ENCODE measurements at regions not wholly inside any gene's neighbourhood (a gene's known extent, or its start where the extent isn't known, plus 50 kb on each side); places are given as distances from the start of the nearest gene placed in this dataset.

DNA sequence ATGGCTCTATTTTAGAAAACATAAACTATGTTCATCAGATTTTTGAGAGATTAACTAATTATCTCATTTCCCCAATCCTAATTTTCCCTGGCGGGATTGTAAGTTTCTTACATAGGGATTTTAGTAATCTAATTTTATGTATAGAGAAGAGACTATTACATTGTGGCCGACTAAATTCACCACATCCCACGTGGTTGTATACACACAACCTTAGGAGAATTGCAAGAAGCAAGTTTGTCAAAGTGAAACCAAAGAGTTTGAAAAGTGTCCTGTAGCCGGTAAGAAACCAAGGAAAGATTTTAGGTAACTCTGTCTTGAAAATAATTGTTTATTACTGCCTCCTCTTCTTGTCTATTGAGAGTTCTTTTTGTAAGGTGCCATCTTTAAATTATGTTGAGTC lies 550.6 kb downstream of the LTN1 start:
- no peaks in the 10 kb centered on the region for H3K36me3 ChIP-seq (ENCODE audit: control insufficient read depth in 1 of 2, insufficient read depth in 2 of 2, low read length in 2 of 2)
- H3K27ac ChIP-seq (ENCODE audit: low read length): no peak overlapping the region
- H3K9me3 ChIP-seq (ENCODE audit: control insufficient read depth in 1 of 2, low read length in 2 of 2): no peaks in the 10 kb centered on the region
- no peak overlapping the region for H3K4me3 ChIP-seq (ENCODE audit: low read depth in 1 of 2, low read length in 2 of 2)
- no peaks in the 10 kb centered on the region for H3K4me1 ChIP-seq (ENCODE audit: control insufficient read depth in 1 of 2, insufficient read depth in 2 of 2, low read length in 2 of 2)
- H3K27me3 ChIP-seq (ENCODE audit: low read depth, low read length): no peaks in the 10 kb centered on the region

DNA sequence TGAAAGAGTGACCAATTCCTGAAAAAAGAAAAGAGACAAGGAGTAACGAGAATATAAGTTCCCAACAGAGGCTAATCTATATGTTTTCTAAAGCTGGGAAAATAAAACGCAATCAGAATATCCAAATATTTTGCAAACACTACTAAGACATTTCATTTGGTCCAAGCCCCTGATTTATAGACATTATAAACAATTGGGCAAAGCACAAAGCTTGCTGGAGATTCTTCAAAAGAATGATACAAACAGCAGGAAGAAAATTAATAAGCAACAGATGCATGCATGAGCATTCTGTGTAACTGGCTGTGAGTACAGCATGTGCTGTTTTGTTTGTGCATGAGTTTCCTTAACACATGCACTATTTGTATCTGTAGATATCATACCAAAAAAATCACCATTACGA lies 552.9 kb downstream of the LTN1 start:
- Histone ChIP-seq H3K27ac (ENCODE audit: low read length) (no peak overlapping the region), H3K27me3 (ENCODE audit: low read depth, low read length) (no peaks in the 10 kb centered on the region), H3K9me3 (ENCODE audit: control insufficient read depth in 1 of 2, low read length in 2 of 2) (no peaks in the 10 kb centered on the region), H3K36me3 (ENCODE audit: control insufficient read depth in 1 of 2, insufficient read depth in 2 of 2, low read length in 2 of 2) (no peaks in the 10 kb centered on the region), H3K4me1 (ENCODE audit: control insufficient read depth in 1 of 2, insufficient read depth in 2 of 2, low read length in 2 of 2) (no peaks in the 10 kb centered on the region), H3K4me3 (ENCODE audit: low read depth in 1 of 2, low read length in 2 of 2) (no peak overlapping the region)

DNA sequence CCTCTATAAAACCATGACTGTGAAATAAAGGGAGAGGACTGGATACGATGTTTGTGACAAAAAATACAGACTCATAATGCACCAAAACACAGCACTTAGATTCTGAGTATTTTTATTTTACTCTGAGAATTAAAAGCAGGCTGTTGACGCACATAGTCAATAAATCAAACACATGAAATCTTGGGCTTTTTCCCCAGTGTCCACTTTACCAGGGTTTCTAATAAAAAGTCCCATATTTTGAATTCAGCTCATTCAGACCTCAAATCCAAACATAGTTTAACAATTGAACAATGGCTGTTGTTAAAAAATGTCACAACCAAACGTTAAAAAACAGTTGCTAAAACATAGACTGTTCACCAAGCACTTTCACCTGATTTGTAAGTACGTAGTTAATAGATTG lies 553.4 kb downstream of the LTN1 start:
- no peaks in the 10 kb centered on the region for H3K9me3 ChIP-seq (ENCODE audit: control insufficient read depth in 1 of 2, low read length in 2 of 2)
- H3K27me3 ChIP-seq (ENCODE audit: low read depth, low read length): no peaks in the 10 kb centered on the region
- H3K36me3 ChIP-seq (ENCODE audit: control insufficient read depth in 1 of 2, insufficient read depth in 2 of 2, low read length in 2 of 2): no peaks in the 10 kb centered on the region
- H3K4me1 ChIP-seq (ENCODE audit: control insufficient read depth in 1 of 2, insufficient read depth in 2 of 2, low read length in 2 of 2): no peaks in the 10 kb centered on the region
- H3K27ac ChIP-seq (ENCODE audit: low read length): no peak overlapping the region
- H3K4me3 ChIP-seq (ENCODE audit: low read depth in 1 of 2, low read length in 2 of 2): no peak overlapping the region

DNA sequence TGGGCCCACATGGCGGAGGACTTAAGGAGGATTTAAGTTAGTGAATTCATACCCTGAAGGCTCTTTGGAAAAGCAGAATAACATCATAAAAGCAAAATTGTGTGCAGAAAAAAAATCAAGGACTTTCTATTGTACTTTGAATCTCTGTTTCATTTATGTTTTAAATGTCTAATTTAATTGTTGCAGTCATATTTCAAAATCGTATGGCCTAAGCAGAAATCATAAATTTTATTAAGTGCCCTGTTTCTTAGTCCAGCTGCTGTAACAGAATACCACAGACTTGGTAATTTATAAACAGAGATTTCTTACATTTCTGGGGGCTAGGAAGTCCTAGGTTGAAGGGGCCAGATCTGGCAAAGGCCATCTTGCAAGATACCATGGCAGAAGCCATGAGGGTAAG lies 555.6 kb downstream of the LTN1 start:
- Histone ChIP-seq H3K27me3 (ENCODE audit: low read depth, low read length) (no peaks in the 10 kb centered on the region), H3K36me3 (ENCODE audit: control insufficient read depth in 1 of 2, insufficient read depth in 2 of 2, low read length in 2 of 2) (no peaks in the 10 kb centered on the region), H3K27ac (ENCODE audit: low read length) (no peak overlapping the region), H3K4me1 (ENCODE audit: control insufficient read depth in 1 of 2, insufficient read depth in 2 of 2, low read length in 2 of 2) (no peaks in the 10 kb centered on the region), H3K4me3 (ENCODE audit: low read depth in 1 of 2, low read length in 2 of 2) (no peak overlapping the region), H3K9me3 (ENCODE audit: control insufficient read depth in 1 of 2, low read length in 2 of 2) (no peaks in the 10 kb centered on the region)

DNA sequence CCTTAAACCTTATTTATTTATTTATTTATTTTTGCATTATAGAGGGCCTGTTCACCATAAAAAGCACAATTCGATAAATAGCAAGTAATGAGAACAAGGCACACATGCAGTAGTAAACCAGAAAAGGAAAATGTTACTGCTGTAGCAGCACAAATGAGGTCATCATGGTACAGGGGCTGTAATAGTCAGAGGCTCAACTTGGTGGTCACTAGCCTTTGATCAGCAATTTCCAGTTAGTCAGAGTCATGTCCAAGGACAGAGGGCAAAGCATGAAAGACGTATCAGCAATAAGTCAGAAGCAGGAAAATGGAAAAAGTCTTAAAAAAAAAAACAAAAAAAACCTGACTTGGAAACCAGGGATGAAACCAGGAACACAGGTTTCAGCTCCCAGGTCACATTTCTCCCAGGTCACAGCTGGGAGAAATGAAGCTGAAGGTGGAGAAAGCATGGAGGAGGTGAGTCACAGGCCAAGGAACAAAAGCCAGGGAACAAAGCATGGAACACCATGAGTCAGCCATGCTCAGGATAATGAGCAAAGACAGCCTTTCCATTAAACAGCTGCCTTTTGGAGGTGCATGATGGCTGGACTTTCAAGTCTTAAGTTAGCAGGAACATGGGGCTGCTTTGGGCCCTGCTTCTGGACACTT lies 556.3 kb downstream of the LTN1 start:
- H3K27me3 ChIP-seq (ENCODE audit: low read depth, low read length): no peaks in the 10 kb centered on the region
- H3K36me3 ChIP-seq (ENCODE audit: control insufficient read depth in 1 of 2, insufficient read depth in 2 of 2, low read length in 2 of 2): no peaks in the 10 kb centered on the region
- no peak overlapping the region for H3K27ac ChIP-seq (ENCODE audit: low read length)
- H3K4me3 ChIP-seq (ENCODE audit: low read depth in 1 of 2, low read length in 2 of 2): no peak overlapping the region
- H3K9me3 ChIP-seq (ENCODE audit: control insufficient read depth in 1 of 2, low read length in 2 of 2): no peaks in the 10 kb centered on the region
- H3K4me1 ChIP-seq (ENCODE audit: control insufficient read depth in 1 of 2, insufficient read depth in 2 of 2, low read length in 2 of 2): no peaks in the 10 kb centered on the region

DNA sequence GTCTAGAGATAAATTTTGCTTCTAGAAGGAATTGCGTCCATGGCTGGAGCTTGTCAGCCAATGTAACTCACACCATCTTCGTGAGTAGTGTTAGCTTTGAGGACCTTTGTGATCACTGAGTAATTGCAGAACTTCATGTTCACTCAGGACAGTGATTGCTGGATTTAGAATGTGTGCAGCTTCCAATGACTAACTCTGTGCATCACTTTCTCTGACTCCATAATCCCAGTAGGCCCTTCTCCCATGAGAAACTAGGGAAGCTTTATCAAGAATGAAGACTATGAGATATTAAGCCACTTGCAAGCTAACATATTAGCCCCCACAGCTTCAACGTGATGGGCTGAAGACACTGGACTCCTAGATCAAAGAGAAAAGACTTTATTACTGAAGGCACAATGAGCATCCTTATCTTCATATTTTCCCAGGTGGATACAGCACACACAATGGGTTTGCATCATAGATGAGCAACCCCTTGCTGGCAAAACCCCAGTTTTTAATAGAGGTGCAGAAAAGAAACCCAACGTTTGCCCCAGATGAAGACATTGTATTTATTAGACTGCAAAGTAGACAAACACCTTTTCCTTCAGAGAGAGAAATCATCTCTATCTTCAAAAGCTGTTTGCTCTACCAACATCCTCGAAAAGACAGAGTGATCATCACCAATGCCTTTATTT lies 561.0 kb downstream of the LTN1 start:
- Histone ChIP-seq H3K9me3 (ENCODE audit: control insufficient read depth in 1 of 2, low read length in 2 of 2) (no peaks in the 10 kb centered on the region), H3K36me3 (ENCODE audit: control insufficient read depth in 1 of 2, insufficient read depth in 2 of 2, low read length in 2 of 2) (no peaks in the 10 kb centered on the region), H3K4me3 (ENCODE audit: low read depth in 1 of 2, low read length in 2 of 2) (no peak overlapping the region), H3K27ac (ENCODE audit: low read length) (no peak overlapping the region), H3K27me3 (ENCODE audit: low read depth, low read length) (no peaks in the 10 kb centered on the region), H3K4me1 (ENCODE audit: control insufficient read depth in 1 of 2, insufficient read depth in 2 of 2, low read length in 2 of 2) (no peaks in the 10 kb centered on the region)

DNA sequence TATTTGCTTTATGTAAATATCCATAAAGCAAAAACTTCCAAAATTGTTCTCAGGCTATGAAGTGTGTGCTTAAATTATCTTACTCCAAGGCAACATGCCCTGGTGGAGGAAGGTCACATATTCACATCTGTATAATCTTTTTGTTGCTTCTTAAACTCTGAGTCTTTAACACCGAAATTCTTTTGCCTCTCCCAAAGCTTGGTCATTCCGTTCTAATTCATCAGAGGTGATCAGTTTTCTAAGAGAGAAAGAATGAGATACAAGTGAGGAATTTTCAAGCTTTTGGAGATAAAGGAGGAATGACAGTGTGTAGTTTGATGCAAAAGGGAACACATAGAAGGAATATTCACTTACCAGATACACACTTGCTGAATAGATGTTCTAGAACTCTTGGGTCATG lies 561.7 kb downstream of the LTN1 start:
- Histone ChIP-seq H3K27ac (ENCODE audit: low read length) (no peak overlapping the region), H3K4me1 (ENCODE audit: control insufficient read depth in 1 of 2, insufficient read depth in 2 of 2, low read length in 2 of 2) (no peaks in the 10 kb centered on the region), H3K9me3 (ENCODE audit: control insufficient read depth in 1 of 2, low read length in 2 of 2) (no peaks in the 10 kb centered on the region), H3K27me3 (ENCODE audit: low read depth, low read length) (no peaks in the 10 kb centered on the region), H3K4me3 (ENCODE audit: low read depth in 1 of 2, low read length in 2 of 2) (no peak overlapping the region), H3K36me3 (ENCODE audit: control insufficient read depth in 1 of 2, insufficient read depth in 2 of 2, low read length in 2 of 2) (no peaks in the 10 kb centered on the region)

DNA sequence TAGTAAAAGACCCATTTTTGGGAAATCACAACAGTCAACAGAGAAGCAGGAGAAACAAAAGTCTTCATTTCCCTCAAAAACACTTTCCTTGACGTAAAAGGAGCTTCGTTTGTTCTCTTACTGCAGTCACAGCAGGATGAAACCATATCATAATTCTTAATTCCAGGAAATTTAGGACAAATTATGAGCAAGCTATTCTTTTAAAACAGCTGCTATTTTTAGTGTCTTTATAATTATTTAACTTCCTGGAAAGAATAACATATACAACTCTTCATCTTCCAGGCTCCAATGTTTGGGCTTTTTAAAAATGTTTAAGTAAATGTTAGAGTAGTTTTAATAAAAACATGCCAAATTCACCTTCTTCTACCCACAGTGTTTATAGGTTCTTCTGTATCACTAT lies 563.5 kb downstream of the LTN1 start:
- no peaks in the 10 kb centered on the region for H3K36me3 ChIP-seq (ENCODE audit: control insufficient read depth in 1 of 2, insufficient read depth in 2 of 2, low read length in 2 of 2)
- H3K27me3 ChIP-seq (ENCODE audit: low read depth, low read length): no peaks in the 10 kb centered on the region
- no peak overlapping the region for H3K4me3 ChIP-seq (ENCODE audit: low read depth in 1 of 2, low read length in 2 of 2)
- H3K4me1 ChIP-seq (ENCODE audit: control insufficient read depth in 1 of 2, insufficient read depth in 2 of 2, low read length in 2 of 2): no peaks in the 10 kb centered on the region
- no peak overlapping the region for H3K27ac ChIP-seq (ENCODE audit: low read length)
- H3K9me3 ChIP-seq (ENCODE audit: control insufficient read depth in 1 of 2, low read length in 2 of 2): no peaks in the 10 kb centered on the region

DNA sequence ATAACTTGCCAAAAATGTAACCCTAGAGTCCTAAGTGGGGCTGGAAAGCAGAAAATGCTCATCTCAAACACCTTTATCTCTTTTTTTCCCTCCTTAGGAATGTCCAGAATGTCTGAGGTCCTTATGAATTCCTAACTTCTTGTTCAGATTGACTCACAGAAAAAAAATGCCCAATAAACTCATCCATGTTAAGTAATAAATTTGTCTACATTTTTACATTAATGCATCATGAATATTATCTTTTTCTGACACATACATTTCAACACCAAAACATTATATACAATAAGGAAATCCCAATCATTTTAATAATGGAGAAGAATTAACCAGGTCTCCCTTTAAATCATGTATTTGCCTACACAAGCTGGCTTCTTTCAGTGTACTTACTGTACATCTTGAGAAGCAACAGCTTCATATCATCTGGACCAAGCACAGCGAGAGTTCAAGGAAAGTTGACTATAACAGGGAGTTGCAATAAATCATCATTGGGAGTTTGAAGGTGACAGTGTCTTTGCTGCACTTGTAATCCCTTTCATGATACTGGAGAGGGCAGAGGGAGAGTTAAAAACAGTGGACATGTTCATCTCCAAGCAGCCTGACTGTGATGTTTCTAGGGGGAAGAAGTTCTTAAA lies 565.2 kb downstream of the LTN1 start:
- H3K4me3 ChIP-seq (ENCODE audit: low read depth in 1 of 2, low read length in 2 of 2): no peak overlapping the region
- no peak overlapping the region for H3K27ac ChIP-seq (ENCODE audit: low read length)

DNA sequence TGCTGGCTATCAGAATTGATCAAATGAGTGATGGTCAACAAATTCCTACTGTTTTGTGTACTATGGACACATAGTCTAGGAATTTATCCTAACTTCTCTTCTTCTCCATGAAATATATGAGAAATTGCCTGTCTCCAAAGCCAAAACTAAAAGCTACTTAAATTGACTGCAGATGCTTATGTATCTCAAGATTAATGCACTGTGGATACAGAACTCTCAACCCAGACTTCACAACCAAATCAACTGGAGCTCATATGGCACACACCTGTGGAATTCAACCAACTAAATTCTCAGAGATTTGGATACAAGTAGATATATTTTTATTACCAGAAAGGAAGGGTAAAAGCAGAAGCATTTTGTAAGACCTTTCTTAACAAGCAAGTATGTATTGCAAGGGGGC lies 566.1 kb downstream of the LTN1 start:
- no peaks in the 10 kb centered on the region for H3K4me1 ChIP-seq (ENCODE audit: control insufficient read depth in 1 of 2, insufficient read depth in 2 of 2, low read length in 2 of 2)
- H3K9me3 ChIP-seq (ENCODE audit: control insufficient read depth in 1 of 2, low read length in 2 of 2): no peaks in the 10 kb centered on the region
- H3K27ac ChIP-seq (ENCODE audit: low read length): no peak overlapping the region
- H3K27me3 ChIP-seq (ENCODE audit: low read depth, low read length): no peaks in the 10 kb centered on the region
- no peaks in the 10 kb centered on the region for H3K36me3 ChIP-seq (ENCODE audit: control insufficient read depth in 1 of 2, insufficient read depth in 2 of 2, low read length in 2 of 2)
- no peak overlapping the region for H3K4me3 ChIP-seq (ENCODE audit: low read depth in 1 of 2, low read length in 2 of 2)

More for the DNA sequence above, 565.2 kb downstream of the LTN1 start:
- no peaks in the 10 kb centered on the region for H3K36me3 ChIP-seq (ENCODE audit: control insufficient read depth in 1 of 2, insufficient read depth in 2 of 2, low read length in 2 of 2)
- no peaks in the 10 kb centered on the region for H3K27me3 ChIP-seq (ENCODE audit: low read depth, low read length)
- no peaks in the 10 kb centered on the region for H3K9me3 ChIP-seq (ENCODE audit: control insufficient read depth in 1 of 2, low read length in 2 of 2)
- H3K4me1 ChIP-seq (ENCODE audit: control insufficient read depth in 1 of 2, insufficient read depth in 2 of 2, low read length in 2 of 2): no peaks in the 10 kb centered on the region

DNA sequence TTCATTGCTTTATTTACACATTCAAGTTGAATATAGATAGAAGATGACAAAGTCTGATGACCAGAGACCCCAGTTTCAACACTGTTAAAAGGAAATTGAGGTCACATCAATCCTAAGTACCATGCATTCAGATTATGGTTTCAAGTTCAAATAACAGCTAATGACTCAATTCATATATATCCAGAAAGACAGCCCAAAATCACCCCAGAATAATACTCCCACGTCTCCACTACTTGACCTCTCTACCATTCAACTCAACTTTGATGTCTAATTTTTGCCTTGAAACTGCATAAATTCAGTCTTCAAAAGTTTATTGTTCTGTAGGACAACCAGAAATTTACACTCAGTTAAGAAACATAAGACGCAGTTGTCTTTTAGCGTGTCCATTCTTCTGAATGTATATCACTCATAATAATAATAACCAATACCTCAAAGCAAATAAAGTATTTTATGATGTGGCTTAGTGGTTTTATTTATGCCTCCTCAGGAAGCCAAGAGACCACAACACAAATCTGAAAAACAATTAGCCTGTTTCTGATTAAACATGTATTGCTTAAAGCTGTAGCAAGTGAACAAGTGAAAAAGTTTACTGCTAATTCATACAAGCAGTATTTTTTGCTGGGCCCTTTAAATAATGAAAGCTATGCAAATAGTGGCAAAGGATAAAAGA lies 569.0 kb downstream of the LTN1 start:
- no peaks in the 10 kb centered on the region for H3K36me3 ChIP-seq (ENCODE audit: control insufficient read depth in 1 of 2, insufficient read depth in 2 of 2, low read length in 2 of 2)
- no peaks in the 10 kb centered on the region for H3K9me3 ChIP-seq (ENCODE audit: control insufficient read depth in 1 of 2, low read length in 2 of 2)
- no peaks in the 10 kb centered on the region for H3K27me3 ChIP-seq (ENCODE audit: low read depth, low read length)
- no peak overlapping the region for H3K27ac ChIP-seq (ENCODE audit: low read length)
- peaks cover 0 to 2% of the 10 kb centered on the region in 2 donors for H3K4me1 ChIP-seq (ENCODE audit: control insufficient read depth in 1 of 2, insufficient read depth in 2 of 2, low read length in 2 of 2)
- no peak overlapping the region for H3K4me3 ChIP-seq (ENCODE audit: low read depth in 1 of 2, low read length in 2 of 2)

Measured in muscle layer of duodenum (tissue), 2 donors.